ENCODE measurements at regions not wholly inside any gene's neighbourhood (a gene's known extent, or its start where the extent isn't known, plus 50 kb on each side); places are given as distances from the start of the nearest gene placed in this dataset.

GRCh38 chr9:38286357-38286756, 106.1 kb upstream of the ALDH1B1 start:
- DNase-seq (ENCODE audit: low spot score), result no peak

- DNase-seq (ENCODE audit: low spot score), result no peak
Observed at GRCh38 chr9:38285236-38285635, 107.3 kb upstream of the ALDH1B1 start.

- DNase-seq (ENCODE audit: low spot score), result no peak
Observed at GRCh38 chr9:38284588-38285051, 107.9 kb upstream of the ALDH1B1 start.

GRCh38 chr9:38284039-38284575, 108.4 kb upstream of the ALDH1B1 start:
- no peak for DNase-seq (ENCODE audit: low spot score)

GRCh38 chr9:38282756-38283155, 109.7 kb upstream of the ALDH1B1 start:
- no peak for DNase-seq (ENCODE audit: low spot score)

- DNase-seq (ENCODE audit: low spot score), result no peak
Observed at GRCh38 chr9:38281917-38282316, 110.6 kb upstream of the ALDH1B1 start.

GRCh38 chr9:38281196-38281595, 111.3 kb upstream of the ALDH1B1 start:
- no peak for DNase-seq (ENCODE audit: low spot score)

GRCh38 chr9:38280251-38280800, 112.2 kb upstream of the ALDH1B1 start:
- DNase-seq (ENCODE audit: low spot score), result no peak

- no peak for DNase-seq (ENCODE audit: low spot score)
Observed at GRCh38 chr9:38278931-38279679, 113.4 kb upstream of the ALDH1B1 start.

GRCh38 chr9:38278457-38278856, 114.0 kb upstream of the ALDH1B1 start:
- DNase-seq (ENCODE audit: low spot score), result no peak

GRCh38 chr9:38277601-38278200, 114.8 kb upstream of the ALDH1B1 start:
- DNase-seq (ENCODE audit: low spot score), result no peak

- DNase-seq (ENCODE audit: low spot score), result no peak
Observed at GRCh38 chr9:38276771-38277439, 115.6 kb upstream of the ALDH1B1 start.

- no peak for DNase-seq (ENCODE audit: low spot score)
Observed at GRCh38 chr9:38274800-38275199, 117.7 kb upstream of the ALDH1B1 start.

GRCh38 chr9:38272710-38273109, 119.8 kb upstream of the ALDH1B1 start:
- no peak for DNase-seq (ENCODE audit: low spot score)

- no peak for DNase-seq (ENCODE audit: low spot score)
Observed at GRCh38 chr9:38271666-38272241, 120.7 kb upstream of the ALDH1B1 start.

GRCh38 chr9:38269775-38270174, 122.7 kb upstream of the ALDH1B1 start:
- no peak for DNase-seq (ENCODE audit: low spot score)

- DNase-seq (ENCODE audit: low spot score), result peak; percentile 17
Observed at GRCh38 chr9:38263532-38263931, 129.0 kb upstream of the ALDH1B1 start.

- no peak for DNase-seq (ENCODE audit: low spot score)
Observed at GRCh38 chr9:38259519-38260218, 132.8 kb upstream of the ALDH1B1 start.

- DNase-seq (ENCODE audit: low spot score), result no peak
Observed at GRCh38 chr9:38259056-38259455, 133.4 kb upstream of the ALDH1B1 start.

GRCh38 chr9:38257626-38258215, 134.8 kb upstream of the ALDH1B1 start:
- DNase-seq (ENCODE audit: low spot score), result no peak

- no peak for DNase-seq (ENCODE audit: low spot score)
Observed at GRCh38 chr9:38256461-38256860, 136.0 kb upstream of the ALDH1B1 start.

Data from HT-29 (cell line).